GM21786 (cell line): ENCODE measurements at regions not wholly inside any gene's neighbourhood (a gene's known extent, or its start where the extent isn't known, plus 50 kb on each side); places are given as distances from the start of the nearest gene placed in this dataset.
A peak's percentile ranks its signal among the peaks of the same experiment; 100 is the strongest.
"Not testable (repeated sequence)": the region's sequence is repeated elsewhere in the genome, so short reads cannot be mapped to it uniquely, and the experiment has no call there.

Experiments
- ATAC-seq: cut with Tn5 transposase; IDR thresholded peaks from one replicate; pipeline ENCODE4 v1.9.1; 2021; ENCODE audit not compliant: unreplicated experiment

GRCh38 chr7:46286356-46286755 lies 365.3 kb upstream of the IGFBP3 start:
- ATAC-seq = no peak

- ATAC-seq = no peak
These were observed 364.8 kb upstream of the IGFBP3 start for GRCh38 chr7:46285878-46286277.

- no peak for ATAC-seq
These were observed 362.8 kb upstream of the IGFBP3 start for GRCh38 chr7:46283852-46284251.

- ATAC-seq = no peak
These were observed 361.1 kb upstream of the IGFBP3 start for GRCh38 chr7:46282155-46282554.

GRCh38 chr7:46281071-46281470 lies 360.0 kb upstream of the IGFBP3 start:
- no peak for ATAC-seq

- no peak for ATAC-seq
These were observed 358.2 kb upstream of the IGFBP3 start for GRCh38 chr7:46279290-46279689.

GRCh38 chr7:46264646-46265045 lies 343.6 kb upstream of the IGFBP3 start:
- no peak for ATAC-seq

GRCh38 chr7:46261638-46262037 lies 340.6 kb upstream of the IGFBP3 start:
- ATAC-seq = not testable (repeated sequence)

GRCh38 chr7:46259947-46260346 lies 338.9 kb upstream of the IGFBP3 start:
- no peak for ATAC-seq

- ATAC-seq = no peak
These were observed 336.8 kb upstream of the IGFBP3 start for GRCh38 chr7:46257761-46258448.

- ATAC-seq = no peak
These were observed 336.0 kb upstream of the IGFBP3 start for GRCh38 chr7:46256870-46257661.

GRCh38 chr7:46253520-46253919 lies 332.4 kb upstream of the IGFBP3 start:
- ATAC-seq = no peak

GRCh38 chr7:46247664-46248063 lies 326.6 kb upstream of the IGFBP3 start:
- no peak for ATAC-seq

- no peak for ATAC-seq
These were observed 324.6 kb upstream of the IGFBP3 start for GRCh38 chr7:46245586-46246111.

GRCh38 chr7:46244757-46245156 lies 323.7 kb upstream of the IGFBP3 start:
- ATAC-seq = no peak

GRCh38 chr7:46243406-46243805 lies 322.3 kb upstream of the IGFBP3 start:
- ATAC-seq = no peak

- no peak for ATAC-seq
These were observed 318.8 kb upstream of the IGFBP3 start for GRCh38 chr7:46239846-46240245.

GRCh38 chr7:46237466-46237865 lies 316.4 kb upstream of the IGFBP3 start:
- no peak for ATAC-seq

GRCh38 chr7:46233585-46234329 lies 312.7 kb upstream of the IGFBP3 start:
- ATAC-seq = peak; percentile 84

GRCh38 chr7:46230990-46231305 lies 309.9 kb upstream of the IGFBP3 start:
- ATAC-seq = no peak

- no peak for ATAC-seq
These were observed 309.4 kb upstream of the IGFBP3 start for GRCh38 chr7:46230298-46230989.
